ENCODE measurements at regions not wholly inside any gene's neighbourhood (a gene's known extent, or its start where the extent isn't known, plus 50 kb on each side); places are given as distances from the start of the nearest gene placed in this dataset.
A peak's percentile ranks its signal among the peaks of the same experiment; 100 is the strongest.

- H3K9me3 ChIP-seq (ENCODE audit: low read length): no peaks in the 10 kb centered on the region
- H3K9me2 ChIP-seq (ENCODE audit: insufficient read depth, low read length): no peaks in the 10 kb centered on the region
- no peaks in the 10 kb centered on the region for H3K36me3 ChIP-seq (ENCODE audit: insufficient read depth, low read length)
- no peak overlapping the region for H3K4me2 ChIP-seq (ENCODE audit: low read length)
- H3K27me3 ChIP-seq (ENCODE audit: insufficient read depth, low read depth, low read length): no peaks in the 10 kb centered on the region
- TF ChIP-seq POLR2AphosphoS5 (IDR thresholded peaks at IDR 0.05) (no peak), EP300 (conservative IDR thresholded peaks at IDR 0.05; ENCODE audit: poor library complexity, severe bottlenecking) (no peak), RAD21 (conservative IDR thresholded peaks at IDR 0.05) (no peak), SMC3 (conservative IDR thresholded peaks at IDR 0.05; ENCODE audit: poor library complexity) (no peak), TAF1 (IDR thresholded peaks at IDR 0.05; ENCODE audit: low read depth) (no peak), REST (IDR thresholded peaks at IDR 0.05; ENCODE audit: borderline replicate concordance) (no peak), MXI1 (conservative IDR thresholded peaks at IDR 0.05; ENCODE audit: poor library complexity, severe bottlenecking) (no peak), EZH2 (IDR thresholded peaks at IDR 0.05; ENCODE audit: borderline replicate concordance, insufficient read depth, low read length, poor library complexity, severe bottlenecking) (no peak)
- TF ChIP-seq, protein P1, sequence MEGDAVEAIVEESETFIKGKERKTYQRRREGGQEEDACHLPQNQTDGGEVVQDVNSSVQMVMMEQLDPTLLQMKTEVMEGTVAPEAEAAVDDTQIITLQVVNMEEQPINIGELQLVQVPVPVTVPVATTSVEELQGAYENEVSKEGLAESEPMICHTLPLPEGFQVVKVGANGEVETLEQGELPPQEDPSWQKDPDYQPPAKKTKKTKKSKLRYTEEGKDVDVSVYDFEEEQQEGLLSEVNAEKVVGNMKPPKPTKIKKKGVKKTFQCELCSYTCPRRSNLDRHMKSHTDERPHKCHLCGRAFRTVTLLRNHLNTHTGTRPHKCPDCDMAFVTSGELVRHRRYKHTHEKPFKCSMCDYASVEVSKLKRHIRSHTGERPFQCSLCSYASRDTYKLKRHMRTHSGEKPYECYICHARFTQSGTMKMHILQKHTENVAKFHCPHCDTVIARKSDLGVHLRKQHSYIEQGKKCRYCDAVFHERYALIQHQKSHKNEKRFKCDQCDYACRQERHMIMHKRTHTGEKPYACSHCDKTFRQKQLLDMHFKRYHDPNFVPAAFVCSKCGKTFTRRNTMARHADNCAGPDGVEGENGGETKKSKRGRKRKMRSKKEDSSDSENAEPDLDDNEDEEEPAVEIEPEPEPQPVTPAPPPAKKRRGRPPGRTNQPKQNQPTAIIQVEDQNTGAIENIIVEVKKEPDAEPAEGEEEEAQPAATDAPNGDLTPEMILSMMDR (IDR thresholded peaks at IDR 0.05; ENCODE audit: poor library complexity, severe bottlenecking): no peak
- H3K4me3 ChIP-seq (ENCODE audit: low read length): no peak overlapping the region
- no peak overlapping the region for H3K9ac ChIP-seq (ENCODE audit: low read length)
- no peaks in the 10 kb centered on the region for H3F3A ChIP-seq (ENCODE audit: insufficient read depth, low read length, poor library complexity, severe bottlenecking)
- no peak overlapping the region for H2AFZ ChIP-seq (ENCODE audit: low read depth, low read length)
- no peaks in the 10 kb centered on the region for H3K79me2 ChIP-seq (replicated peaks; ENCODE audit: insufficient read depth, low read length)
- H3K27ac ChIP-seq (ENCODE audit: low read length): no peak overlapping the region
- H4K20me1 ChIP-seq (ENCODE audit: insufficient read depth): no peaks in the 10 kb centered on the region
Observed at GRCh38 chr1:238340989-238341388, 450.3 kb upstream of the ZP4 start.

DNA sequence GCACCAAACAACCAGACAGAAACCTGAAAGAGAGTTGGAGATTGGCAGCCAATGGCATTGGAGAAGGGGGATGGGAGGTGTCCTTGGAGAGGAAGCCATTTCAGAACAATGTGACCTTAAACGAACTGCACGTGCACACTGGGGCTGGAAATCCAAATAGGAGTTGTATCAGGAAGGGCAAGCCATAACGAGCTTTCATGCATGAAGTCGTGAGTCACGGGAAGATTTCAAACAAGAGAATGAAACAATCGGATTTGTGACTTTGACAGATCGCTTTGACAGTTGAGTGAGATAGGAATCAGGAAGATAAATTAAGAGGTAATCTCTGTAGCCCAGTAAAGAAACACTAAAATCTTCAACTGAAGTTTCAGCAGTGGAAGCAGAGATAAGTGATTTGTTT is 445.8 kb upstream of the ZP4 start:
- Histone ChIP-seq H3K4me2 (ENCODE audit: low read length) (no peak overlapping the region), H3K4me3 (ENCODE audit: low read length) (no peak overlapping the region), H3K9ac (ENCODE audit: low read length) (no peak overlapping the region), H3K9me2 (ENCODE audit: insufficient read depth, low read length) (no peaks in the 10 kb centered on the region), H3K27me3 (ENCODE audit: insufficient read depth, low read depth, low read length) (no peaks in the 10 kb centered on the region), H3K79me2 (replicated peaks; ENCODE audit: insufficient read depth, low read length) (no peaks in the 10 kb centered on the region), H2AFZ (ENCODE audit: low read depth, low read length) (no peak overlapping the region), H3K9me3 (ENCODE audit: low read length) (no peaks in the 10 kb centered on the region), H4K20me1 (ENCODE audit: insufficient read depth) (no peaks in the 10 kb centered on the region), H3K27ac (ENCODE audit: low read length) (no peak overlapping the region), H3F3A (ENCODE audit: insufficient read depth, low read length, poor library complexity, severe bottlenecking) (no peaks in the 10 kb centered on the region), H3K36me3 (ENCODE audit: insufficient read depth, low read length) (no peaks in the 10 kb centered on the region)
- TF ChIP-seq EZH2 (IDR thresholded peaks at IDR 0.05; ENCODE audit: borderline replicate concordance, insufficient read depth, low read length, poor library complexity, severe bottlenecking): no peak
- TF ChIP-seq POLR2AphosphoS5 (IDR thresholded peaks at IDR 0.05): peak; percentile 20

- Histone ChIP-seq H2AFZ (ENCODE audit: low read depth, low read length) (no peak overlapping the region), H3K9me3 (ENCODE audit: low read length) (no peaks in the 10 kb centered on the region)
Observed at GRCh38 chr1:238334170-238334569, 443.4 kb upstream of the ZP4 start.

More at GRCh38 chr1:238334170-238334569, 443.4 kb upstream of the ZP4 start:
- Histone ChIP-seq H3K4me2 (ENCODE audit: low read length) (no peak overlapping the region), H3F3A (ENCODE audit: insufficient read depth, low read length, poor library complexity, severe bottlenecking) (no peaks in the 10 kb centered on the region), H3K27me3 (ENCODE audit: insufficient read depth, low read depth, low read length) (no peaks in the 10 kb centered on the region), H3K79me2 (replicated peaks; ENCODE audit: insufficient read depth, low read length) (no peaks in the 10 kb centered on the region), H4K20me1 (ENCODE audit: insufficient read depth) (no peaks in the 10 kb centered on the region), H3K27ac (ENCODE audit: low read length) (no peak overlapping the region), H3K4me3 (ENCODE audit: low read length) (no peak overlapping the region), H3K9ac (ENCODE audit: low read length) (no peak overlapping the region), H3K9me2 (ENCODE audit: insufficient read depth, low read length) (no peaks in the 10 kb centered on the region), H3K36me3 (ENCODE audit: insufficient read depth, low read length) (no peaks in the 10 kb centered on the region)
- TF ChIP-seq EZH2 (IDR thresholded peaks at IDR 0.05; ENCODE audit: borderline replicate concordance, insufficient read depth, low read length, poor library complexity, severe bottlenecking) (no peak), REST (IDR thresholded peaks at IDR 0.05; ENCODE audit: borderline replicate concordance) (no peak), TAF1 (IDR thresholded peaks at IDR 0.05; ENCODE audit: low read depth) (no peak), RAD21 (conservative IDR thresholded peaks at IDR 0.05) (no peak), MXI1 (conservative IDR thresholded peaks at IDR 0.05; ENCODE audit: poor library complexity, severe bottlenecking) (no peak), POLR2AphosphoS5 (IDR thresholded peaks at IDR 0.05) (no peak), SMC3 (conservative IDR thresholded peaks at IDR 0.05; ENCODE audit: poor library complexity) (no peak), EP300 (conservative IDR thresholded peaks at IDR 0.05; ENCODE audit: poor library complexity, severe bottlenecking) (no peak)
- TF ChIP-seq, protein P1 (IDR thresholded peaks at IDR 0.05; ENCODE audit: poor library complexity, severe bottlenecking): no peak

Data from neural cell (in vitro differentiated cells).